ENCODE measurements at regions not wholly inside any gene's neighbourhood (a gene's known extent, or its start where the extent isn't known, plus 50 kb on each side); places are given as distances from the start of the nearest gene placed in this dataset.
"Not testable (repeated sequence)": the region's sequence is repeated elsewhere in the genome, so short reads cannot be mapped to it uniquely, and the experiment has no call there.

- Histone ChIP-seq H3K27me3 (replicated peaks in 2 of 5; ENCODE audit: control insufficient read depth in 4 of 5, insufficient read depth in 5 of 5, low read length in 4 of 5) (peaks cover 0 to 3% (median 0%) of the 10 kb centered on the region in 5 experiments), H3K4me3 (ENCODE audit: control insufficient read depth in 1 of 7, extremely low read depth in 1 of 7, insufficient read depth in 4 of 7, low read depth in 2 of 7, low read length in 6 of 7) (no peak overlapping the region), H3K36me3 (ENCODE audit: control insufficient read depth in 4 of 4, insufficient read depth in 4 of 4, low read length in 3 of 4) (no peaks in the 10 kb centered on the region), H3K27ac (ENCODE audit: insufficient read depth in 1 of 2, low read depth in 1 of 2, low read length in 2 of 2, poor library complexity in 1 of 2, severe bottlenecking in 2 of 2) (no peak overlapping the region), H3K9me3 (ENCODE audit: control extremely low read depth in 1 of 5, control insufficient read depth in 4 of 5, insufficient read depth in 2 of 5, low read depth in 1 of 5, low read length in 4 of 5) (peaks cover 0 to 2% (median 0%) of the 10 kb centered on the region in 5 experiments), H3K4me1 (ENCODE audit: control extremely low read depth in 1 of 4, control insufficient read depth in 4 of 4, insufficient read depth in 4 of 4, low read length in 3 of 4) (no peaks in the 10 kb centered on the region)
- no peak for DNase-seq
- ChIA-PET POLR2A (no interaction called here), CTCF (no interaction called here)
- 36% methylated on average over 2 of the region's 2 CpGs for WGBS (ENCODE audit: insufficient coverage)
These were observed 56.1 kb downstream of the FEZF1 start for GRCh38 chr7:122248472-122248871.

DNA sequence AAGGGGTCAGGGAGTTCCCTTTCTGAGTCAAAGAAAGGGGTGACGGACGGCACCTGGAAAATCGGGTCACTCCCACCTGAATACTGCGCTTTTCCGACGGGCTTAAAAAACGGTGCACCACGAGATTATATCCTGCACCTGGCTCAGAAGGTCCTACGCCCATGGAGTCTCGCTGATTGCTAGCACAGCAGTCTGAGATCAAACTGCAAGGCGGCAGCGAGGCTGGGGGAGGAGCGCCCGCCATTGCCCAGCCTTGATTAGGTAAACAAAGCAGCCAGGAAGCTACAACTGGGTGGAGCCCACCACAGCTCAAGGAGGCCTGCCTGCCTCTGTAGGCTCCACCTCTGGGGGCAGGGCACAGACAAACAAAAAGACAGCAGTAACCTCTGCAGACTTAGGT, 65.8 kb downstream of the FEZF1 start:
- CTCF ChIA-PET; H3K9me3 ChIP-seq (ENCODE audit: control extremely low read depth in 1 of 5, control insufficient read depth in 4 of 5, insufficient read depth in 2 of 5, low read depth in 1 of 5, low read length in 4 of 5); H3K27me3 ChIP-seq (replicated peaks in 2 of 5; ENCODE audit: control insufficient read depth in 4 of 5, insufficient read depth in 5 of 5, low read length in 4 of 5); H3K4me1 ChIP-seq (ENCODE audit: control extremely low read depth in 1 of 4, control insufficient read depth in 4 of 4, insufficient read depth in 4 of 4, low read length in 3 of 4); H3K4me3 ChIP-seq (ENCODE audit: control insufficient read depth in 1 of 7, extremely low read depth in 1 of 7, insufficient read depth in 4 of 7, low read depth in 2 of 7, low read length in 6 of 7); H3K27ac ChIP-seq (ENCODE audit: insufficient read depth in 1 of 2, low read depth in 1 of 2, low read length in 2 of 2, poor library complexity in 1 of 2, severe bottlenecking in 2 of 2); POLR2A ChIA-PET; DNase-seq; H3K36me3 ChIP-seq (ENCODE audit: control insufficient read depth in 4 of 4, insufficient read depth in 4 of 4, low read length in 3 of 4): not testable (repeated sequence)
- WGBS (ENCODE audit: insufficient coverage), result no CpG with 5 or more reads among the region's 14 CpGs

DNA sequence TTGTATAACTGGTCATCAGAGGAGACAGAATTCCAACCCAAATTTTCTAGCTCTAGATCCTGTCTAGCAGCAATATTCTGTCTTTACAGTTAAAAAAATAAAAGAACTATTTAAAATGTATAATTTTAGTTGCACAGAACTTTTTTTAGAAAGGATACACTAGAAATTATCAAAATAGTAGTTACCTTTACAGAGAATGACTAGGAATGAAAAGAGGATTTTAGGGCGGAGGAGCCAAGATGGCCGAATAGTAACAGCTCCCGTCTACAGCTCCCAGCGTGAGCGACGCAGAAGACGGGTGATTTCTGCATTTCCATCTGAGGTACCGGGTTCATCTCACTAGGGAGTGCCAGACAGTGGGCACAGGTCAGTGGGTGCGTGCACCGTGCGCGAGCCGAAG, 66.3 kb downstream of the FEZF1 start:
- H3K27me3 ChIP-seq (replicated peaks in 2 of 5; ENCODE audit: control insufficient read depth in 4 of 5, insufficient read depth in 5 of 5, low read length in 4 of 5); POLR2A ChIA-PET; H3K27ac ChIP-seq (ENCODE audit: insufficient read depth in 1 of 2, low read depth in 1 of 2, low read length in 2 of 2, poor library complexity in 1 of 2, severe bottlenecking in 2 of 2); CTCF ChIA-PET; H3K4me1 ChIP-seq (ENCODE audit: control extremely low read depth in 1 of 4, control insufficient read depth in 4 of 4, insufficient read depth in 4 of 4, low read length in 3 of 4); H3K36me3 ChIP-seq (ENCODE audit: control insufficient read depth in 4 of 4, insufficient read depth in 4 of 4, low read length in 3 of 4); DNase-seq; H3K9me3 ChIP-seq (ENCODE audit: control extremely low read depth in 1 of 5, control insufficient read depth in 4 of 5, insufficient read depth in 2 of 5, low read depth in 1 of 5, low read length in 4 of 5); H3K4me3 ChIP-seq (ENCODE audit: control insufficient read depth in 1 of 7, extremely low read depth in 1 of 7, insufficient read depth in 4 of 7, low read depth in 2 of 7, low read length in 6 of 7): not testable (repeated sequence)
- WGBS (ENCODE audit: insufficient coverage), result 100% methylated on average over 3 of the region's 13 CpGs

DNA sequence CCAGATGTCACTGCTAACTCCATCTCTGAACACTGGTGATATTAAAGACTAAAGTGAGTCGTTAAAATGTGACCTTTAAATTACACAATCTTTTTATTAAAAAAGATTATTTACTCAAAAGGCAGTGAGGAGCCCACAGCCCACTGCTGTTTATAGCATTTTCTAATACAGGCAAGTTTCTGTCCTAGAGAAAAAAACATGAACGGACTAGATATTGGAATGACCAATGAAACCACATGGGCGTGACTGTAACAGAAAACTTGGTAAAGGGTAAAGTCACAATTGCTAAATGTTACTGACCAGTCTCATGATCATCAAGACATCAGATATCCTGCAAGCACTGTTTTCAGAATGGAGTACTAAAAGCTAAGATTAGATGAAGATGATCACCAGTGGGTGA, 78.7 kb downstream of the FEZF1 start:
- no peaks in the 10 kb centered on the region for H3K36me3 ChIP-seq (ENCODE audit: control insufficient read depth in 4 of 4, insufficient read depth in 4 of 4, low read length in 3 of 4)
- ChIA-PET CTCF (no interaction called here), POLR2A (no interaction called here)
- H3K4me3 ChIP-seq (ENCODE audit: control insufficient read depth in 1 of 7, extremely low read depth in 1 of 7, insufficient read depth in 4 of 7, low read depth in 2 of 7, low read length in 6 of 7), result no peak overlapping the region
- no peak overlapping the region for H3K27ac ChIP-seq (ENCODE audit: insufficient read depth in 1 of 2, low read depth in 1 of 2, low read length in 2 of 2, poor library complexity in 1 of 2, severe bottlenecking in 2 of 2)
- no peak for DNase-seq
- 90% methylated on average over 2 of the region's 3 CpGs for WGBS (ENCODE audit: insufficient coverage)
- no peaks in the 10 kb centered on the region for H3K4me1 ChIP-seq (ENCODE audit: control extremely low read depth in 1 of 4, control insufficient read depth in 4 of 4, insufficient read depth in 4 of 4, low read length in 3 of 4)
- no peaks in the 10 kb centered on the region for H3K9me3 ChIP-seq (ENCODE audit: control extremely low read depth in 1 of 5, control insufficient read depth in 4 of 5, insufficient read depth in 2 of 5, low read depth in 1 of 5, low read length in 4 of 5)
- H3K27me3 ChIP-seq (replicated peaks in 2 of 5; ENCODE audit: control insufficient read depth in 4 of 5, insufficient read depth in 5 of 5, low read length in 4 of 5), result peaks cover 0 to 4% (median 0%) of the 10 kb centered on the region in 5 experiments

- no peak overlapping the region for H3K4me3 ChIP-seq (ENCODE audit: control insufficient read depth in 1 of 7, extremely low read depth in 1 of 7, insufficient read depth in 4 of 7, low read depth in 2 of 7, low read length in 6 of 7)
- H3K27me3 ChIP-seq (replicated peaks in 2 of 5; ENCODE audit: control insufficient read depth in 4 of 5, insufficient read depth in 5 of 5, low read length in 4 of 5), result peaks cover 0 to 2% (median 0%) of the 10 kb centered on the region in 5 experiments
- POLR2A ChIA-PET, result no interaction called here
- CTCF ChIA-PET, result interaction anchor here (1.3 to 3.1 kb wide), 2 partner anchors 48 to 309 kb away, joined by 3 to 12 read pairs; no protein-coding TSS in a partner anchor
- H3K36me3 ChIP-seq (ENCODE audit: control insufficient read depth in 4 of 4, insufficient read depth in 4 of 4, low read length in 3 of 4), result no peaks in the 10 kb centered on the region
- H3K9me3 ChIP-seq (ENCODE audit: control extremely low read depth in 1 of 5, control insufficient read depth in 4 of 5, insufficient read depth in 2 of 5, low read depth in 1 of 5, low read length in 4 of 5), result no peaks in the 10 kb centered on the region
- peak; percentile 5 to 36 (median 8) for DNase-seq
- no peak overlapping the region for H3K27ac ChIP-seq (ENCODE audit: insufficient read depth in 1 of 2, low read depth in 1 of 2, low read length in 2 of 2, poor library complexity in 1 of 2, severe bottlenecking in 2 of 2)
- no peaks in the 10 kb centered on the region for H3K4me1 ChIP-seq (ENCODE audit: control extremely low read depth in 1 of 4, control insufficient read depth in 4 of 4, insufficient read depth in 4 of 4, low read length in 3 of 4)
These were observed 75.3 kb upstream of the AASS start for GRCh38 chr7:122219253-122219865.

- ChIA-PET CTCF (interaction anchor here (1.3 kb wide), 1 partner anchor 316 kb away, joined by 7 read pairs; no protein-coding TSS in a partner anchor), POLR2A (no interaction called here)
- DNase-seq, result no peak
- no peaks in the 10 kb centered on the region for H3K36me3 ChIP-seq (ENCODE audit: control insufficient read depth in 4 of 4, insufficient read depth in 4 of 4, low read length in 3 of 4)
- H3K9me3 ChIP-seq (ENCODE audit: control extremely low read depth in 1 of 5, control insufficient read depth in 4 of 5, insufficient read depth in 2 of 5, low read depth in 1 of 5, low read length in 4 of 5), result no peaks in the 10 kb centered on the region
- no peak overlapping the region for H3K4me3 ChIP-seq (ENCODE audit: control insufficient read depth in 1 of 7, extremely low read depth in 1 of 7, insufficient read depth in 4 of 7, low read depth in 2 of 7, low read length in 6 of 7)
- no peak overlapping the region for H3K27ac ChIP-seq (ENCODE audit: insufficient read depth in 1 of 2, low read depth in 1 of 2, low read length in 2 of 2, poor library complexity in 1 of 2, severe bottlenecking in 2 of 2)
- no peaks in the 10 kb centered on the region for H3K4me1 ChIP-seq (ENCODE audit: control extremely low read depth in 1 of 4, control insufficient read depth in 4 of 4, insufficient read depth in 4 of 4, low read length in 3 of 4)
- WGBS (ENCODE audit: insufficient coverage), result no CpG with 5 or more reads among the region's 3 CpGs
- H3K27me3 ChIP-seq (replicated peaks in 2 of 5; ENCODE audit: control insufficient read depth in 4 of 5, insufficient read depth in 5 of 5, low read length in 4 of 5), result no peaks in the 10 kb centered on the region
These were observed 73.1 kb upstream of the AASS start for GRCh38 chr7:122217125-122217524.

GRCh38 chr7:122212754-122213153, 68.7 kb upstream of the AASS start:
- Histone ChIP-seq H3K9me3 (ENCODE audit: control extremely low read depth in 1 of 5, control insufficient read depth in 4 of 5, insufficient read depth in 2 of 5, low read depth in 1 of 5, low read length in 4 of 5) (no peaks in the 10 kb centered on the region), H3K27me3 (replicated peaks in 2 of 5; ENCODE audit: control insufficient read depth in 4 of 5, insufficient read depth in 5 of 5, low read length in 4 of 5) (no peaks in the 10 kb centered on the region), H3K27ac (ENCODE audit: insufficient read depth in 1 of 2, low read depth in 1 of 2, low read length in 2 of 2, poor library complexity in 1 of 2, severe bottlenecking in 2 of 2) (no peak overlapping the region), H3K36me3 (ENCODE audit: control insufficient read depth in 4 of 4, insufficient read depth in 4 of 4, low read length in 3 of 4) (no peaks in the 10 kb centered on the region), H3K4me3 (ENCODE audit: control insufficient read depth in 1 of 7, extremely low read depth in 1 of 7, insufficient read depth in 4 of 7, low read depth in 2 of 7, low read length in 6 of 7) (no peak overlapping the region), H3K4me1 (ENCODE audit: control extremely low read depth in 1 of 4, control insufficient read depth in 4 of 4, insufficient read depth in 4 of 4, low read length in 3 of 4) (no peaks in the 10 kb centered on the region)
- POLR2A ChIA-PET, result interaction anchor here (0.6 kb wide), 1 partner anchor 23 kb away, joined by 6 read pairs; no protein-coding TSS in a partner anchor
- WGBS (ENCODE audit: insufficient coverage), result 100% methylated on average over 1 of the region's 1 CpG
- DNase-seq, result no peak
- CTCF ChIA-PET, result no interaction called here
